SK-N-MC (cell line): ENCODE measurements at regions not wholly inside any gene's neighbourhood (a gene's known extent, or its start where the extent isn't known, plus 50 kb on each side); places are given as distances from the start of the nearest gene placed in this dataset.
A peak's percentile ranks its signal among the peaks of the same experiment; 100 is the strongest.

Experiments used
- DNase-seq: peaks from one replicate; pipeline ENCODE4 v3.0.0-alpha.2; 2011; ENCODE audit warnings: low read depth, low spot score
- H3K27ac ChIP-seq: fragments of 200-600 bp; sonication (generic); 2 replicates; pipeline ENCODE4 v1.5.1; 2016; ENCODE audit warnings: mixed run types
- H3K36me3 ChIP-seq: fragments of 200-600 bp; sonication (generic); 2 replicates; pipeline ENCODE4 v1.6.1; 2017; ENCODE audit warnings: antibody characterized with exemption, low read length, mixed read lengths; ENCODE audit not compliant: insufficient read depth
- H3K4me3 ChIP-seq: fragments of 200-600 bp; sonication (generic); 2 replicates; pipeline ENCODE4 v1.5.1; 2016
- H3K9ac ChIP-seq: fragments of 200-600 bp; sonication (generic); 2 replicates; pipeline ENCODE4 v1.8.0; 2017; ENCODE audit warnings: mixed run types, mixed read lengths; ENCODE audit not compliant: insufficient read length
- H3K9me3 ChIP-seq: fragments of 200-600 bp; sonication (generic); 2 replicates; pipeline ENCODE4 v1.6.1; 2017; ENCODE audit warnings: low read depth, mild to moderate bottlenecking, antibody characterized with exemption, low read length, moderate library complexity, mixed read lengths
- EZH2 ChIP-seq: fragments of 200-600 bp; sonication (generic); IDR thresholded peaks from one replicate; pipeline ENCODE4 v1.6.1; 2017; ENCODE audit warnings: antibody characterized with exemption
- FOXP2 ChIP-seq: optimal IDR thresholded peaks from 2 replicates; pipeline ENCODE3; 2011; ENCODE audit warnings: mild to moderate bottlenecking, moderate library complexity; ENCODE audit not compliant: insufficient read depth; ENCODE audit errors: extremely low read length, control extremely low read depth
- POLR2AphosphoS5 ChIP-seq: IDR thresholded peaks from 2 replicates; pipeline ENCODE4 v1.6.1; 2012; ENCODE audit warnings: mild to moderate bottlenecking, low read depth, low read length, borderline replicate concordance

DNA sequence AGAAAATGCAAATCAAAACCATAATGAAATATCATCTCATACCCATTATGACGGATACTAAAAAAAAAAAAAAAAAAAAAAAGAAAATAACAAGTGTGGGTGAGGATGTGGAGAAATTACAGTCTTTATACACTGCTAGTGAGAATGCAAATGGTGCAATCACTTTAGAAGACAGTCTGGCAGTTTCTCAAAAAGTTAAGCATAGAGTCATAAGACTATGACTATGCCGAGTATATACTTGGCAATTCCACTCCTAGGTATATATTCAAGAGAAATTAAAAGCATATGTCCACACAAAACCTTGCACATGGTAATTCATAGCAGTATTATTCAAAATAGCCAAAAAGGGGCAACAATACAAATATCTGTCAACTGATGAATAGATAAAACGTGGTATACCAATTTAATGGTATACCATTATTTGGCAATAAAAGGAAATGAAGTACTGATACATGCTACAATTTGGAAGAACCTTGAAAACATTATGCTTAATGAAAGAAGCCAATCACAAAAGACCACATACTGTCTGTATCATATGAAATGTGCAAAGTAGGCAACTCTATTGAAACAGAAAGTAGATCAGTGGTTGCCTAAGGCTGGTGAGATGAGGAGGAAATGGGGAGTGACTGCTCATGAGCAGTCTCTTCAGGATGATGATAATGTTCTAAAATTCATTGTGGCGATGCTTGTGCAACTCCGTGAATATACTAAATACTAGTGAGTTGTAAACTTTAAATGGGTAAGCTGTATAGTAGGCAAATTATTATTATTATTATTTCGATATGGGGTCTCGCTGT lies 90.1 kb upstream of the NANOS1 start:
- Histone ChIP-seq H3K9ac (no peak overlapping the region), H3K9me3 (no peaks in the 10 kb centered on the region), H3K4me3 (no peak overlapping the region), H3K27ac (no peak overlapping the region), H3K36me3 (no peaks in the 10 kb centered on the region)
- TF ChIP-seq FOXP2 = no peak
- no peak for TF ChIP-seq POLR2AphosphoS5
- no peak for TF ChIP-seq EZH2
- peak; percentile 39 for DNase-seq

DNA sequence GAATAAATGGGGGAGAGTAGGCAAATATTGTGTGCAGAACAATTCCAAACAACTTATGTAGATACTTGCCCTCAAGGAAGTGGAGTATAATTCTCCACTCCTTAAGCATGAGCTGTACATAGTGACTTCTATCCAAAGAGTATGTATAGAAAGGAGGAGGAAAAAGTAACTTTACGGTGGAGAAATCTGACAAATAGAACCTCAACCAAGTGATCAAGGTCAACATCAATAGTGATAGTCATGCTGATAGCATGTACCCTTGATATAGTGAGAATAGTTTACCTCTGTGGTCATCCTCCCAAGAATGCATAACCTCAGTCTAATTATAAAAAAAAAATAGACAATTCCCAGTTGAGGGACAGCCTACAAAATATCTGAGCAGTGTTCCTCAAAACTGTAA lies 89.1 kb upstream of the NANOS1 start:
- Histone ChIP-seq H3K4me3 (no peak overlapping the region), H3K36me3 (no peaks in the 10 kb centered on the region), H3K27ac (no peak overlapping the region), H3K9ac (no peak overlapping the region), H3K9me3 (no peaks in the 10 kb centered on the region)
- DNase-seq = no peak
- TF ChIP-seq FOXP2 (no peak), EZH2 (no peak), POLR2AphosphoS5 (no peak)

- TF ChIP-seq EZH2 (no peak), POLR2AphosphoS5 (no peak), FOXP2 (no peak)
Measured at GRCh38 chr10:118943253-118943652, 86.3 kb upstream of the NANOS1 start.

GRCh38 chr10:118944959-118945633 lies 84.4 kb upstream of the NANOS1 start:
- Histone ChIP-seq H3K9me3 (no peaks in the 10 kb centered on the region), H3K36me3 (no peaks in the 10 kb centered on the region), H3K9ac (no peak overlapping the region), H3K27ac (no peak overlapping the region), H3K4me3 (no peak overlapping the region)
- DNase-seq = no peak
- no peak for TF ChIP-seq FOXP2
- TF ChIP-seq POLR2AphosphoS5 = no peak
- no peak for TF ChIP-seq EZH2

More at GRCh38 chr10:118943253-118943652, 86.3 kb upstream of the NANOS1 start:
- DNase-seq = no peak
- no peaks in the 10 kb centered on the region for H3K9me3 ChIP-seq
- no peak overlapping the region for H3K9ac ChIP-seq
- no peak overlapping the region for H3K4me3 ChIP-seq
- no peaks in the 10 kb centered on the region for H3K36me3 ChIP-seq
- H3K27ac ChIP-seq = no peak overlapping the region

GRCh38 chr10:118948786-118949185 lies 80.7 kb upstream of the NANOS1 start:
- TF ChIP-seq POLR2AphosphoS5 (no peak), FOXP2 (no peak)
- Histone ChIP-seq H3K36me3 (no peaks in the 10 kb centered on the region), H3K4me3 (no peak overlapping the region), H3K9me3 (no peaks in the 10 kb centered on the region), H3K27ac (no peak overlapping the region), H3K9ac (no peak overlapping the region)
- DNase-seq = no peak

GRCh38 chr10:118950190-118950680 lies 79.3 kb upstream of the NANOS1 start:
- Histone ChIP-seq H3K9me3 (no peaks in the 10 kb centered on the region), H3K27ac (no peak overlapping the region), H3K9ac (no peak overlapping the region), H3K36me3 (no peaks in the 10 kb centered on the region), H3K4me3 (no peak overlapping the region)
- DNase-seq = no peak
- TF ChIP-seq POLR2AphosphoS5 (no peak), FOXP2 (no peak), EZH2 (no peak)

DNA sequence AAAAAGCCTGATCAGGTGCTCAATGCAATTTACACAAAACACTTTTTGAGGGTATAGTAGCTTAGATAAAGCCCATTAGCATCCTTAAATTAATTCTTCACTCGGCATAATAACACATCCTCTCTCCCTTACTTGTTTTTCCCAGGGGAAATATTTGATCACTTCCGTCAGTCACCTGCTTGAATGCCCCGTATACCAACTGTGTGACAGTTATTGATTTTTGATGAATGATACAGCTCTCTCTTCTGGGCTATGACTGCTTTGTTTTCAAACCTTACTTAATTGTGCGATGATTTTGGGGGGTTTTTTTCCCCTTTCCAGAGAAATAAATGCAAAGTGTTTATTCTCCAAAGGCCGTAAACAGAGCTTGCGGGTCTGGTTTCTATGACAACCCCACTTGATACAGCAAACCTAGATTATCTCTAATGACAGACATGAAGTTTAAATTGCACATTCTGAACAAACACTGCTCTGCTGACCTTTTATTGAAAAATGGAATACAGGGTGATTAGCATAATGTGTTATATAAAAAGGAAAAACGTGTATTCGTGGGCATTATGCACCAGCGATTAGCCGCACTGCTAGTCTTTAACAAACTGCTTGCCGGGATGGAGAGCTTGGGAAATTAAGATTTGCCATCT lies 78.4 kb upstream of the NANOS1 start:
- no peaks in the 10 kb centered on the region for H3K9me3 ChIP-seq
- no peak for DNase-seq
- no peak overlapping the region for H3K9ac ChIP-seq
- no peak for TF ChIP-seq POLR2AphosphoS5
- no peak overlapping the region for H3K4me3 ChIP-seq
- H3K36me3 ChIP-seq = no peaks in the 10 kb centered on the region
- H3K27ac ChIP-seq = no peak overlapping the region
